Stimulated activated CD4-positive, alpha-beta T cell treated with anti-CD3 and anti-CD28 coated beads, Interleukin-1b, Interleukin-23, amount 100 ng/mL, for 1 hour (primary cell): ENCODE measurements at regions not wholly inside any gene's neighbourhood (a gene's known extent, or its start where the extent isn't known, plus 50 kb on each side); places are given as distances from the start of the nearest gene placed in this dataset.

Experiments used
- DNase-seq, 2 donors: peaks; one replicate each; pipeline ENCODE4 v3.0.0-alpha.2; 2020; ENCODE audit warnings: low read depth in 2 of 2

DNA sequence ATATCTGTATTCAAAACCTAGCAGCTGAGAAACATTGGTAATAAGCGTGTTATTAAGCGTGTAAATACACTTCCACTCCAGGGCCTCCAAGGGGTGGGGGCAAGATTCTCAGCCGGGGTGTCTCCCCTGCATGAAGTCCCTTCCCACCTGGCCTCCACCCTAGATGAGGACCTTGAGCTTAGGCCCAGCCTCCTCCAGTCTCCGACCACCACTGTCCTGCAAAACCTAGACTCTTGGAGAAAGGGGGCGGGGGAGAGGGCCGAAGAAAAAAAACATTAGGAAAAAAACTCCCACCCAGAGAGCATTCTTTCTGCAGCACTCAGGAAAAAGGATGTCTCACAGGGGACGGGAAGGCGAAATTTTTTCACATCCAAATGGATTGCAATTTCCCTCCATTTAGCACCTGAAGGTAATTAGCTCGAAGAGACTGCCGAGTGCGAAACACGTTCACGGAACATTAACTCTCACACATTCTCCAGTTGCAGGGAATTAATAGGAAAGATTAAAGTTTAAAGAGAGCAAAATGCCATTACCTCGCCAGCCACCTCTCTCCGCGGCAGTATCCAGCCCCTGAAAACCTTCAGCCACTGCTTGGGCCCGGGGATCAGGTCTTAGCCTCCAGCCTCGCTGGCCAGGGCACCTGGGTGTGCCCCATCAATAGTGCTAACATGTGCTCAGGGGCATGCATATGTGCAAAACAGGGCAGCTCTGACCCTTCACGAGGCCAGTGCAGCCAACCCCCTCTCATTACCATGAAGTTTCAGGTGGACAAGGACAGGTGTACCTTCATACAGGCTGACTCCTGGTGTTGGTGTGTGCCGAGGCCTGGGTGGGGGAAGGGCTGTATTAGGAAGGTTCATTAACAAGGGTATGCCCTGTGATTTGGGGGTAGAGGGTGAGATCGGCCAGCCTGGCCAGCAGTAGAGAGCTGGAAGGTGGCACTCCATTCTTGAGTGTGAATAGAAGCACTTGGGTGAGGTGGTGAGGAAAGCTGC is 77.2 kb downstream of the HIF1AN start:
- no peak for DNase-seq

- DNase-seq, result no peak
Measured at GRCh38 chr10:100613846-100614245, 78.1 kb downstream of the HIF1AN start.

- no peak for DNase-seq
Measured at GRCh38 chr10:100614429-100615095, 78.8 kb downstream of the HIF1AN start.

DNA sequence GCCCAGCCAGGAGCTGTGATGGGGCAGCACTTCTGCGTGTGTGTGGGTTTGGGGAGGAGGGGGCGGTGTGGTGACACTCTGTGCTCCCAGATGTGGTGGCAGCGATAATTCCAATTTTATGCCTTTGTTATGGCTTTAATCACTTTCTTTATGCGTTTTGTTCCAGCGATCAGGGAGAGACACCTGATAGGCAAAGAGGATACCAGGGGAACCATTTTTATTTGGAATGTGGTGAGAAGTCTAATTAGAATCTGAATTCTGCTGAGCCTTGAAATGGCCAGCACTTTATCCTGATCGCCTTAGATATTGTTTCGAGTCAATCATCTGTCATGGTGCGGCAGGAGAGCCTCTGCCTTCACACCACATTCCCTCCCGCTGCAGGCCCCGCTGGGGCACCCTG is 79.5 kb downstream of the HIF1AN start:
- DNase-seq, result no peak

DNA sequence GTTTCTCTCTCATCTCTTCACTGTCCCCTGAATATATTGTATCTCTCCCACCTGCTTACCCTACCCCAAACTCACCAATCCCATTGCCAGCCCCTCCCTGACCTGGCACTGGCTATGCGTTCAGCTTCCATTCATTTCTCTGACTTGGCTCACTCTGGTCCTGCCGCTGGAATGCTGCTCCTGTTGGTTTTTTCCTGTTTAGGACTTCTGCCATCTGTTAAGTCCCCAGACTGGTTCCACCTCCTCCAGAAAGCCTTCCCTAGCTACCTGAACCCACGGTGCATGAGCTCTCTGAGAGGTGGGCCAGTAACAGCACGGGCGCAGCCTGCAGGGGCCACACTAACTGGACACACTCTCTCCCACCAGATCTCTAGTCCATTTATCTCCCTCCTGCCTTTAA is 80.2 kb downstream of the HIF1AN start:
- DNase-seq, result no peak

DNA sequence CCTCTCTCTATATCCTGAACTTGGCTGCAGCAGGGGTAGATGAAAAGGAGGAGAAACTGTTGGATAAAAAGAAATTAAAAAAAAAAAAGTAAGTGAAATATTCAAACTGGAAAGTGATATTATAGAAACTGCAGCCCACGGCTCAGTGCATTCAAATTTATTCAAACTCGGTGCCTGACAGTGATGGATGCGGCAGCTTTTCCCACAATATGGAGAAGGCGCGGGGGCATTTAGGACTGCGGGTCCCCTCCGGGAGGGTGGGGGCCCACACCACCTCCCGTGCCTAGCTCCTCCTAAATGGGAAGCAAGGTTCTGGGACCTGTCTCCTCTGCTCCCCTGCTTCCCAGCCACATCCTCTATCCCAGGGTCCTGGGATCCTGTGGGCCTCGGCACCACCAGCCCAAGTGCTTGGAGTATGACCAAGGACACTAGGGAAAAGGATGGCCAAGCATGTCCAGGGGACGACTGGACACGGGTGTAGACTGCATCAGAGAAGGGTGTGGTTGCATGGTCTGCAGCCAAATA is 82.4 kb downstream of the HIF1AN start:
- DNase-seq, result no peak

DNA sequence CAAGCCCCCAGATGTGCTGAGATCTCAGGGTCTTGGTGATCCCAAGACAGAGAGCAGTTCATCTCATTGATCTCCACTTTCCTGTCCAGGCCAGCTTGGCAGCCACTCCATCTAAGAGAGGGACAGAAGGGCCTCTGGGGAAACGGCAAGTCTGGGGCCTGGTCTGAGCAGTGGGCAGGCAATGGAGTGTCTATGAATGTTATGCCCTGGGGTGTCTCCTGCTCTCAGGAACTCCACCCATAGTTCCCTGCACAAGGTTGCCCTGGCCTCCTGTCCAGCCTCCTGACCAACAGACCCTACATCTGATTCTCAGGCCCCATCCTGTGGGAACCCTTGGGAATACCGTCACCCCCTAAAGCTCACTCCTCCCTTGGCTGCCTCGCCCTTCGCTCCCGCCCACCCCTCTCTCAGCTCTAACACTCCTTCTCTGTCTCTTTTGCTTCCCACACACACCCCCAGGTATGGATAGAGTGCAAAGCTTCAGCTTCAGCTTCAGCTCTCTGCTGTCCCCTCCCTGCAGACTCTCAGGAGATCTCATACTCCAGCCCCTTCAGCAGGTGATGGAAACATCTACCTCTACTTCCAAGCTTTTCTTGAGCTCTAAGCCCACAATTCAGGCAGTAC is 83.0 kb downstream of the HIF1AN start:
- no peak for DNase-seq

- DNase-seq, result no peak
Measured at GRCh38 chr10:100620087-100620835, 84.5 kb downstream of the HIF1AN start.

DNA sequence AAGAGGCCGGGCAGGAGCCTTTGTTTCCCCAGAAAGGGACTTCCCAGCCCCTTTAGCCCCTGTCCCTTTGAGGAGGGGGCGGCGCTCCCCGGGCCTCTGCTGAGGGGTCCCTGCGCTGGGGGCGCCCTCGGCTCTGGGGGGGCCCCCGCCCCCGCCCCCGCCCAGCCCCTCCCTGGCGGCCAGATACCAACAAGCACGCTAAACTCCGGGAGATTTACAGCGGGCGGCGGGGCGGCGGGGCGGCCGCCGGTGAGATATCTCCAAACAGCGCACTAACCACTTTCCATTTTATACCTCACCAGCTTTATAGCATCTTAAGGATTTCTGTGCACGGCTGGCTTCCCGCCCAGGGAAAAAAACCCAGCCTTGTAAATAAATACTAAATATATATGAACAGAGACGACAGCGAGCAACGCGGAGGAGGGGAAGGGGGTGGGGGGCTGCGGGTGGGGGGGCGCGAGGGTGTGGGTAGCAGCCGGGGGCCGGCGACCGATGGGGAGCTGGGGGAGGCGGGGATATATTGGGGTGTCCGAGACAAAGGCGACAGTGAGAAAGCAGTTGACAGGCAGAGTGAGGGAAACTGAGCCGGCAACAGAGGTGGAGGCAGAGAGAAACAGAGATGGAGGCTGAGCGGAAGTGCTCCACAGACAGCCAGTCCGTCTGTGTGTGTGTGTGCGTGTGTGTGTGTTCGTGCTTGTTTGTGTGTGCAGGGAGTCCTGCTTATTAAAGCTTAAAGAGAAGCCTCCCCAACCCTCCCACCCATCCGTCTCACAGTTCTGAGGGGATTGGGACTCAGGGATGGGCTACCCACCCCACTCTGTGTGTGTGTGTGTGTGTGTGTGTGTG is 85.8 kb downstream of the HIF1AN start:
- DNase-seq, result peak in 1 of 2 donors; percentile 4

DNA sequence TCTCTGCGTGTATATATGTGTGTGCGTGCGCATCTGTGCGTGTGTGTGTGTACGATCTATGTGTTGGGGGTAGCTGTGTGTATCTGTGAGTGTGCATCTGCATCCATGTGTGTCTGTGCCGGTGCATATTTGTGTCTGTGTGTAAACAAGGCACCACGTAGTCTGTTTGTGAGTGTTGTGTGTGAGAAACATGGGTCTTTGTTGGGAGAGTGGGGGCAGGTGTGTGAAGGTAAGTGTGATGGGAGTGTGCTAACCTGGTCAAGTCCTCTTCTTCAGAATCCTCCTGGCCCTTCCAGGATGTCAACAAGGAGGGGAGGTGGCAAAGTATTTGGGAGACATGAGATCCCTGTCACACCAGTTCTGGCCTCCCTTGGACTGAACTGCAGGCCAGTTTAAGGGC is 87.2 kb downstream of the HIF1AN start:
- no peak for DNase-seq

GRCh38 chr10:100623521-100624230 is 87.9 kb downstream of the HIF1AN start:
- no peak for DNase-seq

GRCh38 chr10:100624298-100624697 is 88.6 kb downstream of the HIF1AN start:
- no peak for DNase-seq

GRCh38 chr10:100625816-100626215 is 90.1 kb downstream of the HIF1AN start:
- DNase-seq, result no peak

DNA sequence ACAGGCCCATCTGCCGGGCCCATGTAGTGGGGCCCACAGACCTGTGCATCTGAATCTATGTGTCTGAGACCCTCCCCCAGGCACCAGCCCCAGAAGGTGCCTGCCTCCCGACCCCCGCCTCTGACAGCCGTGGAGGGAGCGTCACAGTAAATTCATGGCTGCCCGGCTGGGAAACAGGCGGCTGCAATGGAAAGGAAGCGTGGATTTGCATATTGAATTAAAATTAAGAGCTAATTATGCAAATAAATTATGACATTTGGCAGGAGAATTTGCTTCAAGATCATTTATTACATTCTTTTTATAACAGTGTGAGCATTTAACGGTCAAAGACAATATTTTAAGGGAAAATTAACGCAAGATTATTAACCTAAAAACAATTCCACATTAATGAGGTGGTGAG is 92.3 kb downstream of the HIF1AN start:
- no peak for DNase-seq

- no peak for DNase-seq
Measured at GRCh38 chr10:100631192-100631591, 95.4 kb downstream of the HIF1AN start.

DNA sequence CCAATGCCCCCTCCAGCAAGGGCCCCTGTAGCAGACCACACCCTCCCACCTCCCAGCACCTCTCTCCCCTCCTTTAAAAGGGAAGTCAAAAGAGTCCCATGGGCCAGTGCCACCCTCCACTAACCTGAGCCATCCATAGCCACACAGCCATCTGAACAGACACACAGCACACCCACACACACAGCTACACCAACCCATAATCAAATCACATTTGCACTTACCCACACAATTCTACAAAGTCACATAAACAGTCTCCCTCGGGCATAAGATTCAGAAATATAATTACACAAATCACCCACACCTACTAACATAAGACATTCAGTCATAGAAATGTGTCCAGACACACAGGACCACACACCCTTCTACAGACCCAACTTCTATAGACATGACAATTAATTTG is 96.3 kb downstream of the HIF1AN start:
- no peak for DNase-seq

- no peak for DNase-seq
Measured at GRCh38 chr10:100634034-100634433, 98.3 kb downstream of the HIF1AN start.

DNA sequence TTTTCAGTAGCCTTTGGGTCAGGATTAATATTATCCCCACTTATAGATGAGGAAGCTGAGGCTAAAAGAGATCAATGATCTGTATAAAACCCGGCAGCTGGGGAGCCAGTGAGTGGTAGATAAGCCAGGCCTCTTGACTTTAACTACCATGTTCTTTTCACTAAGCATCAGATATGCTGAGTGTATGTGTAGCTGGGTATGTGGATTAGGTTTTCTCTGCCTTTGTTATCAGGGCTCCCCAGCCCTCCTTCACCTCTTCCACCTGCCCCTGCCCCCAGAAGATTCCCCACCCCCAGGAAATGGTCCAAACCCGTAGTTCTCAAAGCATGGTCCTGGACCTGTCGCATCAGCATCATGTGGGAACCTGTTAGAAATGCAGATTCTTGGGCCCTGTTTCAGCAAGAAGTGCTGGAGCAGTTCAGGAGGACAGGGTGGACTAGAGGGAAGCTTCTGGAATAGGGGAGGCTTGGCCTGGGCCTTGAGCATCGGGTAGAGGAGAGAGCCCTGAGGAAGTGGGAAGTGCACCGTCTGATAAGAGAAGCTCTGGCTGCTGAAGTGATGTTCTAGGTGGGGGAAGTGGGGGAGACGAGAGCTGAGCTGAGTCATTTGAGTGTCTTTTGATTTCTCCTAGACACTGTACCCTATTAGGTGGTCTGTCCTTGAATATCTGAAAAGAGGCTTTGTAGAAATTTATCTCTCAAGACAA is 101.3 kb downstream of the HIF1AN start:
- DNase-seq, result no peak

DNA sequence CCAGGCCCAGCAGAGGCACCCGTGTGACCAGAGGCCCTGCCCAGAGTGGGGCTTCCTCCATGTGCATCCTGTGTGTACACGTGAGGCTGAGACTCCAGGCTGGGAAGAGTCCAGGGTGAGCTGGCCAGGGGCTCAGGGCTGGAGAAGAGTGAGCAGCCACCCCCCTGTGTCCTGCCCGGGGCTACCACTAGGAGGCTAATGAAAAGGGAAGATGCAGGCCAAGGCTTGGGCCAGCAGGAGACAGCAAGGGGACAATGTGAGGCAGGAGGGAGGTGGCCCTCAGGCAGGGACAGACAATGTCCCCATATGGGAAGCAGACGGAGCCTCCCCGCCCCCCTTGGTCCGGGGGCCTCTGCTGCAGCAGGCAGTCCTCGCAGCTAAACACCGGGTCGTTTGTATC is 102.0 kb downstream of the HIF1AN start:
- no peak for DNase-seq
